BJ (cell line): ENCODE measurements at regions not wholly inside any gene's neighbourhood (a gene's known extent, or its start where the extent isn't known, plus 50 kb on each side); places are given as distances from the start of the nearest gene placed in this dataset.

Source experiments
- CTCF ChIA-PET: fragments of 350-600 bp; formaldehyde crosslinking; extraction: SDS; loops from one replicate; lab custom pipeline; 2021; ENCODE audit warnings: antibody characterized with exemption, inconsistent platforms; lab: Yijun Ruan, JAX
- POLR2A ChIA-PET: fragments of 300-600 bp; sonication (Branson Sonifier 250); formaldehyde crosslinking; extraction: SDS; loops from one replicate; lab custom pipeline; 2021; ENCODE audit warnings: antibody characterized with exemption; lab: Charles Lee
- DNase-seq: peaks from one replicate; pipeline ENCODE4 v3.0.0-alpha.2; 2011; ENCODE audit warnings: low read depth
- H3K27me3 ChIP-seq: 2 replicates; pipeline ENCODE4 v1.6.0; 2011; ENCODE audit warnings: low read length; ENCODE audit not compliant: control insufficient read depth, insufficient read depth
- H3K36me3 ChIP-seq: 2 replicates; pipeline ENCODE4 v1.5.1; 2011; ENCODE audit warnings: low read length; ENCODE audit not compliant: control insufficient read depth, insufficient read depth
- H3K4me3 ChIP-seq: 2 replicates; pipeline ENCODE4 v1.5.1; 2011; ENCODE audit warnings: low read depth, mild to moderate bottlenecking, control low read depth, low read length
- CTCF ChIP-seq: IDR thresholded peaks from 2 replicates; pipeline ENCODE4 v1.5.1; 2011; ENCODE audit warnings: low read depth, mild to moderate bottlenecking, control low read depth, inconsistent platforms, low read length, moderate library complexity; ENCODE audit not compliant: insufficient read depth

GRCh38 chr4:34196375-34196774, 2047.9 kb downstream of the ARAP2 start:
- POLR2A ChIA-PET, result no interaction called here
- CTCF ChIA-PET, result no interaction called here
- H3K36me3 ChIP-seq, result no peaks in the 10 kb centered on the region
- H3K4me3 ChIP-seq, result no peak overlapping the region
- DNase-seq, result no peak
- H3K27me3 ChIP-seq, result no peaks in the 10 kb centered on the region
- TF ChIP-seq CTCF, result no peak

- DNase-seq, result no peak
- TF ChIP-seq CTCF, result no peak
- ChIA-PET POLR2A (no interaction called here), CTCF (interaction anchor here (0.6 to 1.2 kb wide), 2 partner anchors 10 to 1227 kb away, joined by 3 read pairs; no protein-coding TSS in a partner anchor)
- Histone ChIP-seq H3K36me3 (no peaks in the 10 kb centered on the region), H3K4me3 (no peak overlapping the region), H3K27me3 (no peaks in the 10 kb centered on the region)
These were observed 2045.3 kb downstream of the ARAP2 start for GRCh38 chr4:34198966-34199365.

- Histone ChIP-seq H3K36me3 (no peaks in the 10 kb centered on the region), H3K4me3 (no peak overlapping the region), H3K27me3 (no peaks in the 10 kb centered on the region)
- TF ChIP-seq CTCF, result no peak
- ChIA-PET CTCF (no interaction called here), POLR2A (interaction anchor here (0.6 kb wide), 1 partner anchor 66 kb away, joined by 11 read pairs; no protein-coding TSS in a partner anchor)
- DNase-seq, result no peak
These were observed 2043.8 kb downstream of the ARAP2 start for GRCh38 chr4:34200535-34200934.

GRCh38 chr4:34202154-34202553, 2042.2 kb downstream of the ARAP2 start:
- Histone ChIP-seq H3K27me3 (no peaks in the 10 kb centered on the region), H3K4me3 (no peak overlapping the region), H3K36me3 (no peaks in the 10 kb centered on the region)
- ChIA-PET POLR2A (no interaction called here), CTCF (no interaction called here)
- no peak for TF ChIP-seq CTCF
- DNase-seq, result no peak

- no peak overlapping the region for H3K4me3 ChIP-seq
- no peak for TF ChIP-seq CTCF
- H3K27me3 ChIP-seq, result no peaks in the 10 kb centered on the region
- H3K36me3 ChIP-seq, result no peaks in the 10 kb centered on the region
- DNase-seq, result no peak
- CTCF ChIA-PET, result no interaction called here
- POLR2A ChIA-PET, result no interaction called here
These were observed 2023.7 kb downstream of the ARAP2 start for GRCh38 chr4:34220601-34221000.
